G401.6 (cell line): ENCODE measurements at regions not wholly inside any gene's neighbourhood (a gene's known extent, or its start where the extent isn't known, plus 50 kb on each side); places are given as distances from the start of the nearest gene placed in this dataset.

Source experiments
- FAIRE-seq: peaks from 2 replicates; lab custom pipeline; 2012; peaks lifted over from hg19 to GRCh38; lab: Jason Lieb, UNC

GRCh38 chr2:40809156-40809555, 357.3 kb upstream of the SLC8A1 start:
- no peak for FAIRE-seq

- no peak for FAIRE-seq
These were observed 362.7 kb upstream of the SLC8A1 start for GRCh38 chr2:40814616-40815015.

- peak; percentile 41 for FAIRE-seq
These were observed 368.4 kb upstream of the SLC8A1 start for GRCh38 chr2:40820319-40820718.

- FAIRE-seq, result no peak
These were observed 371.6 kb upstream of the SLC8A1 start for GRCh38 chr2:40823478-40823877.

- FAIRE-seq, result no peak
These were observed 372.4 kb upstream of the SLC8A1 start for GRCh38 chr2:40824278-40824677.

- no peak for FAIRE-seq
These were observed 375.5 kb upstream of the SLC8A1 start for GRCh38 chr2:40827392-40827791.

- FAIRE-seq, result no peak
These were observed 379.5 kb upstream of the SLC8A1 start for GRCh38 chr2:40831321-40831873.

GRCh38 chr2:40841856-40842255, 390.0 kb upstream of the SLC8A1 start:
- FAIRE-seq, result peak; percentile 45

GRCh38 chr2:40844353-40845277, 392.7 kb upstream of the SLC8A1 start:
- FAIRE-seq, result no peak

- FAIRE-seq, result peak; percentile 55
These were observed 399.8 kb upstream of the SLC8A1 start for GRCh38 chr2:40851661-40852060.

GRCh38 chr2:40859617-40860016, 407.7 kb upstream of the SLC8A1 start:
- no peak for FAIRE-seq

GRCh38 chr2:40867829-40868228, 415.9 kb upstream of the SLC8A1 start:
- no peak for FAIRE-seq

GRCh38 chr2:40872580-40872979, 420.7 kb upstream of the SLC8A1 start:
- no peak for FAIRE-seq

GRCh38 chr2:40874380-40874779, 422.5 kb upstream of the SLC8A1 start:
- no peak for FAIRE-seq

- no peak for FAIRE-seq
These were observed 425.9 kb upstream of the SLC8A1 start for GRCh38 chr2:40877734-40878288.

- peak; percentile 49 for FAIRE-seq
These were observed 427.4 kb upstream of the SLC8A1 start for GRCh38 chr2:40879305-40879704.

GRCh38 chr2:40886100-40886499, 434.2 kb upstream of the SLC8A1 start:
- no peak for FAIRE-seq

- FAIRE-seq, result no peak
These were observed 434.8 kb upstream of the SLC8A1 start for GRCh38 chr2:40886655-40887054.

- no peak for FAIRE-seq
These were observed 444.5 kb upstream of the SLC8A1 start for GRCh38 chr2:40896358-40896757.

GRCh38 chr2:40914666-40915065, 462.8 kb upstream of the SLC8A1 start:
- no peak for FAIRE-seq

GRCh38 chr2:40915651-40916050, 463.8 kb upstream of the SLC8A1 start:
- no peak for FAIRE-seq

- FAIRE-seq, result no peak
These were observed 483.5 kb upstream of the SLC8A1 start for GRCh38 chr2:40935349-40935748.

GRCh38 chr2:40937284-40937683, 485.4 kb upstream of the SLC8A1 start:
- no peak for FAIRE-seq

GRCh38 chr2:40953341-40953740, 501.5 kb upstream of the SLC8A1 start:
- FAIRE-seq, result no peak
